ENCODE measurements at regions not wholly inside any gene's neighbourhood (a gene's known extent, or its start where the extent isn't known, plus 50 kb on each side); places are given as distances from the start of the nearest gene placed in this dataset.

GRCh38 chr9:119436261-119436660 is 67.0 kb upstream of the BRINP1 start:
- TF ChIP-seq FOS (IDR thresholded peaks at IDR 0.05; ENCODE audit: borderline replicate concordance, insufficient read depth, low read length) (no peak), CTCF (IDR thresholded peaks at IDR 0.05; ENCODE audit: extremely low read depth in 1 of 2, insufficient read depth in 1 of 2, low read depth in 1 of 2, low read length in 2 of 2) (no peak)

All from endothelial cell of umbilical vein (primary cell).